Islet precursor cell (in vitro differentiated cells): ENCODE measurements at regions not wholly inside any gene's neighbourhood (a gene's known extent, or its start where the extent isn't known, plus 50 kb on each side); places are given as distances from the start of the nearest gene placed in this dataset.
"Not testable (repeated sequence)": the region's sequence is repeated elsewhere in the genome, so short reads cannot be mapped to it uniquely, and the experiment has no call there.

Experiments
- DNase-seq: peaks from one replicate; pipeline ENCODE4 v3.0.0-alpha.2; 2018

GRCh38 chrX:112577146-112577545 is 102.6 kb downstream of the LHFPL1 start:
- no peak for DNase-seq

- no peak for DNase-seq
Observed at GRCh38 chrX:112571388-112571787, 108.3 kb downstream of the LHFPL1 start.

GRCh38 chrX:112555831-112556230 is 123.9 kb downstream of the LHFPL1 start:
- DNase-seq = no peak

- DNase-seq = no peak
Observed at GRCh38 chrX:112545051-112545450, 134.7 kb downstream of the LHFPL1 start.

- peak; percentile 76 for DNase-seq
Observed at GRCh38 chrX:112536544-112536943, 143.2 kb downstream of the LHFPL1 start.

GRCh38 chrX:112527903-112528302 is 151.8 kb downstream of the LHFPL1 start:
- no peak for DNase-seq

- no peak for DNase-seq
Observed at GRCh38 chrX:112521676-112522075, 158.1 kb downstream of the LHFPL1 start.

GRCh38 chrX:112520124-112520523 is 159.6 kb downstream of the LHFPL1 start:
- DNase-seq = no peak

GRCh38 chrX:112513154-112513553 is 166.6 kb downstream of the LHFPL1 start:
- peak; percentile 72 for DNase-seq

GRCh38 chrX:112512509-112512908 is 167.2 kb downstream of the LHFPL1 start:
- DNase-seq = peak; percentile 55

- DNase-seq = no peak
Observed at GRCh38 chrX:112510629-112511028, 169.1 kb downstream of the LHFPL1 start.

- no peak for DNase-seq
Observed at GRCh38 chrX:112477653-112478052, 202.1 kb downstream of the LHFPL1 start.

- DNase-seq = no peak
Observed at GRCh38 chrX:112473654-112474053, 206.1 kb downstream of the LHFPL1 start.

- no peak for DNase-seq
Observed at GRCh38 chrX:112470551-112470950, 209.2 kb downstream of the LHFPL1 start.

GRCh38 chrX:112461949-112462450 is 217.7 kb downstream of the LHFPL1 start:
- not testable (repeated sequence) for DNase-seq

GRCh38 chrX:112457788-112458187 is 221.9 kb downstream of the LHFPL1 start:
- DNase-seq = no peak

- DNase-seq = no peak
Observed at GRCh38 chrX:112450810-112451209, 228.9 kb downstream of the LHFPL1 start.

- DNase-seq = no peak
Observed at GRCh38 chrX:112440277-112440676, 239.5 kb downstream of the LHFPL1 start.

GRCh38 chrX:112424166-112424565 is 255.6 kb downstream of the LHFPL1 start:
- no peak for DNase-seq

GRCh38 chrX:112391313-112391712 is 288.4 kb downstream of the LHFPL1 start:
- no peak for DNase-seq

GRCh38 chrX:112381649-112382298 is 298.0 kb downstream of the LHFPL1 start:
- not testable (repeated sequence) for DNase-seq

- DNase-seq = no peak
Observed at GRCh38 chrX:112380541-112381278, 298.1 kb upstream of the TRPC5 start.

- DNase-seq = no peak
Observed at GRCh38 chrX:112377481-112377880, 294.9 kb upstream of the TRPC5 start.

- no peak for DNase-seq
Observed at GRCh38 chrX:112368371-112368770, 285.8 kb upstream of the TRPC5 start.
